Adipocyte (in vitro differentiated cells): ENCODE measurements at regions not wholly inside any gene's neighbourhood (a gene's known extent, or its start where the extent isn't known, plus 50 kb on each side); places are given as distances from the start of the nearest gene placed in this dataset.

ENCODE experiments used
- DNase-seq: peaks from one replicate; pipeline ENCODE4 v3.0.0-alpha.2; 2015; ENCODE audit warnings: low read depth
- H3K27me3 ChIP-seq: replicated peaks from 2 replicates; pipeline ENCODE4 v1.7.0; 2013; ENCODE audit warnings: mild to moderate bottlenecking, low read length, moderate library complexity; ENCODE audit not compliant: control insufficient read depth, insufficient read depth
- H3K36me3 ChIP-seq: 2 replicates; pipeline ENCODE4 v1.7.0; 2013; ENCODE audit warnings: low read length, mild to moderate bottlenecking, moderate library complexity; ENCODE audit not compliant: control insufficient read depth, insufficient read depth, severe bottlenecking
- H3K4me1 ChIP-seq: 2 replicates; pipeline ENCODE4 v1.7.0; 2013; ENCODE audit warnings: mild to moderate bottlenecking, low read length, moderate library complexity; ENCODE audit not compliant: control insufficient read depth, insufficient read depth
- H3K4me3 ChIP-seq: 2 replicates; pipeline ENCODE4 v1.7.0; 2013; ENCODE audit warnings: mild to moderate bottlenecking, low read length, moderate library complexity
- H3K9ac ChIP-seq: 2 replicates; pipeline ENCODE4 v1.7.0; 2013; ENCODE audit warnings: mild to moderate bottlenecking, low read length, moderate library complexity
- H3K9me3 ChIP-seq: 2 replicates; pipeline ENCODE4 v1.7.0; 2013; ENCODE audit warnings: mild to moderate bottlenecking, low read length, moderate library complexity; ENCODE audit not compliant: control insufficient read depth

GRCh38 chr6:40028449-40028848 is 94.2 kb upstream of the MOCS1 start:
- Histone ChIP-seq H3K9ac (no peak overlapping the region), H3K9me3 (peaks cover 4% of the 10 kb centered on the region), H3K4me3 (no peak overlapping the region), H3K4me1 (no peaks in the 10 kb centered on the region), H3K27me3 (peaks cover 11% of the 10 kb centered on the region), H3K36me3 (no peaks in the 10 kb centered on the region)
- DNase-seq = no peak

DNA sequence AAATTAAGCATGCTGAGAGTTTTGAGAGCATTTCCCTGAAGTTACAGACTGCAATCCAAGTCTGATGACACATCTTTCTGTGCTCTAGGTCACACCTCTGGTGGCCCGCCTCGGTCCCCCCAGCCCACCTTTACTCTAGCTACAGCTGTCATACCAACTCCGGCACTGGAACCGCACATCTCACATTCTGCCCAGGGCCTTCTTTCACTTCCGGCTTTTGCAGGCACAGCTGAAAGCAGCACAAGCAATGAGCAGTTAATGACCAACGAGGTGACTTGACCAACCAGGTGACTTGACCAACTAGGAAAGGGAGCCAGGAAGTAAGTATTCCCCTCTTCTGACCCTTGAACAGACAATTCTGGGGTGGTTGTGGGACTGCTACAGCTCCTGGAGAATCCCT is 88.6 kb upstream of the MOCS1 start:
- Histone ChIP-seq H3K9me3 (peaks cover 11% of the 10 kb centered on the region), H3K27me3 (peaks cover 16% of the 10 kb centered on the region), H3K4me1 (no peaks in the 10 kb centered on the region), H3K9ac (no peak overlapping the region), H3K4me3 (no peak overlapping the region), H3K36me3 (no peaks in the 10 kb centered on the region)
- DNase-seq = no peak

DNA sequence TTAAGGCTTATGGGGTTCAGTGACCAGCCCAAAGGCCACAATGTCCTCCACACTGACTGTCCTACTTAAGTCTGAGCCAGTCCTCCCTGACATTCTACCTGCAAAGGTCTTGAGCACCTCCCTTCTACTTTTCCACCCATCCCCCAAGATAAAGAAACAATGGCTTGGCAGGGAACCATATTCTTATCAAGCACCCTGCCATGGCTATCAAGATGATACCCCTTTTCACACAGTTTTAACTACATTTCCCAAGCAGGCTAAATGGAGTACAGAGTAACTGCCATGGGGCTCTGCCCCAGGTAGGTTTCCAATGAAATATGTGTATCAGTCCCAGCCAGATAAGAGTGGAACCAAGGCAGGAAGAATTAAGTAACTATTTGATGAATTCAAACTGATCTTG is 85.9 kb upstream of the MOCS1 start:
- Histone ChIP-seq H3K4me3 (no peak overlapping the region), H3K9ac (no peak overlapping the region), H3K9me3 (peaks cover 20% of the 10 kb centered on the region), H3K36me3 (no peaks in the 10 kb centered on the region), H3K4me1 (no peaks in the 10 kb centered on the region), H3K27me3 (peaks cover 6% of the 10 kb centered on the region)
- no peak for DNase-seq

DNA sequence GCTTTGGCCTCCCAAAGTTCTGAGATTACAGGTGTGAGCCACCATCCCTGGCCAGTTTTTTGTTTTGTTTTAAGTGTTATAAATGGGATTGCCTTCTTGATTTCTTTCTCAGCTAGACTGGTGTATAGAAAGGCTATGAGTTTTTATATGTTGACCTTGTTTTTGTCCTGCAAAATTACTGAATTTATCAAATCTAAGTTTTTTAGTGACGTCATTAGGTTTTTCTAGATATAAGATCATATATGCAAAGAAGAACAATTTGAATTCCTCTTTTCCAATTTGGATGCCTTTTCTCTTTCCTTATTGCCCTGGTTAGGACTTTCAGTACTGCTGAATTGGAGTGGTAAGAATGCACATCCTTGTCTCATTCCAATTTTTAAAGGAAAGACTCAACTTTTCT is 81.3 kb upstream of the MOCS1 start:
- H3K9me3 ChIP-seq = peaks cover 24% of the 10 kb centered on the region
- no peaks in the 10 kb centered on the region for H3K27me3 ChIP-seq
- DNase-seq = no peak
- H3K36me3 ChIP-seq = no peaks in the 10 kb centered on the region
- no peaks in the 10 kb centered on the region for H3K4me1 ChIP-seq
- no peak overlapping the region for H3K9ac ChIP-seq
- H3K4me3 ChIP-seq = no peak overlapping the region

- DNase-seq = no peak
- H3K4me3 ChIP-seq = no peak overlapping the region
These were observed 77.6 kb upstream of the MOCS1 start for GRCh38 chr6:40011844-40012243.

GRCh38 chr6:40000964-40001515 is 66.8 kb upstream of the MOCS1 start:
- peaks cover 35% of the 10 kb centered on the region for H3K9me3 ChIP-seq
- H3K9ac ChIP-seq = no peak overlapping the region
- no peaks in the 10 kb centered on the region for H3K4me1 ChIP-seq
- peaks cover 4% of the 10 kb centered on the region for H3K27me3 ChIP-seq
- no peak overlapping the region for H3K4me3 ChIP-seq
- no peak for DNase-seq
- H3K36me3 ChIP-seq = no peaks in the 10 kb centered on the region

More at GRCh38 chr6:40011844-40012243, 77.6 kb upstream of the MOCS1 start:
- H3K36me3 ChIP-seq = no peaks in the 10 kb centered on the region
- H3K9me3 ChIP-seq = peaks cover 39% of the 10 kb centered on the region
- no peak overlapping the region for H3K9ac ChIP-seq
- no peaks in the 10 kb centered on the region for H3K4me1 ChIP-seq
- H3K27me3 ChIP-seq = no peaks in the 10 kb centered on the region

DNA sequence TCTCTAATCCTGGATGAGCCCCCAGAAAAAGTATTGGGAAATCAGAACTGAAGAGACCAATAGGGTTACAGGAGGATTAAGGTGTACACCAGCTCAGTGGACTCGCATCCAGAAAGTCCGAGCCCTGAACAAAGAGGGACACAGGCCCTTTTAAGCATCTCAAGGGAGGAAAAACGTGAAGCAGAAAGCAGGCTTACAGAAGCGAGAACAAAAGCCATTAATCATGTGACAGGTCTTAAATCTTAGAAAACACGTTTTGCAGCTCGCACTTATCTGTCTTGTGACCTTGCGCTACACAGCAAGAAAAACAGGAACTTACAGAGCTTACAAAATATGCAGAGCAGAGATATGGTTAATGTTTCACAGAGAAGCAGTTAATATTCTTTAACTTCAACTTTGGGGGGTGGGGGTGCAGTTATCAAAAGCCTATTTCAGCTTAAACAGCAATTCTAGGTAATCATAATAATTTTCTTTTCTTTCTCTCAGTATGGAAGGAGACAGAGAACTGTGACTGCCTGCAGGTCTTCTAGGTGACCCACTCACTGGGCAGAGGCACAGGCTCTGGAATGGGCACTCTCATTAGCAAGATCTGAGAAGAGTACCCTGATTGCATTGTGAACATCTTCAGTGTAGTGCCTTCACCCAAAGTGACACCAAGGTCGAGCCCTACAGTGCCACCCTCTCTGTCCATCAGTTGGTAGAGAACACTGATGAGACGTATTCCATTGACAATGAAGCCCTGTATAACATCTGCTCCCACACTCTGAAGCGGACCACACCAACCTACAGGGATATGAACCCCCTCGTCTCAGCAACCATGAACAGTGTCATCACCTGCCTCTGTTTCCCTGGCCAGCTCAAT is 65.0 kb upstream of the MOCS1 start:
- no peak overlapping the region for H3K9ac ChIP-seq
- H3K36me3 ChIP-seq = no peaks in the 10 kb centered on the region
- DNase-seq = no peak
- H3K27me3 ChIP-seq = no peaks in the 10 kb centered on the region
- no peaks in the 10 kb centered on the region for H3K4me1 ChIP-seq
- no peak overlapping the region for H3K4me3 ChIP-seq
- H3K9me3 ChIP-seq = peaks cover 35% of the 10 kb centered on the region

GRCh38 chr6:39998126-39998525 is 63.9 kb upstream of the MOCS1 start:
- no peaks in the 10 kb centered on the region for H3K27me3 ChIP-seq
- H3K9ac ChIP-seq = no peak overlapping the region
- no peak for DNase-seq
- no peaks in the 10 kb centered on the region for H3K4me1 ChIP-seq
- no peak overlapping the region for H3K4me3 ChIP-seq
- peaks cover 44% of the 10 kb centered on the region for H3K9me3 ChIP-seq
- H3K36me3 ChIP-seq = no peaks in the 10 kb centered on the region

DNA sequence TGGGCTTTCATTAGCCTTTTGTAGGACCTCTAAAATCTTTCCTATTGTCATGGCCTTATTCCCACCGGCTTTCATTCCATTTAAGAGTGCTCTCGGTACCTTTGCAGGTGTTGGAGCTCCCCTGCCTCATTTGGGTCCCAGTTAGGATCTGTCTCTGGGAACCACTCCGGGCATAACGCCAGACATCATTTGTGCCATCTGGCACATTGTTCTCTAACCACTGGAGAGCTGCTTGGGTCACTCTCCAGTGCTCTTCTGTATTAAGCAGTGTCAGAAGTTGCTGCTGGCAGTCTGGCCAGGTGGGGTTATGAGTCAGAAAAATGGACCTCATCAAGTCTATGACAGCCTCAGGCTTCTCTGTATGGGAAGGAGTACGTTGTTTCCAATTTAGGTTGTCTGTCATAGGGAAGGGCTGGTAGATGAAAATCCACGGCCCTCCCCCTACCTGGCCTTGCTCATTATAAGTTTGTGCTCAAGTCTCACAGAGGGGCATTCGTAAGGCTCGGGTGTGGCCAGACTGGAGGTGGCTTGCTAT is 62.9 kb upstream of the MOCS1 start:
- no peak for DNase-seq
- Histone ChIP-seq H3K9ac (no peak overlapping the region), H3K9me3 (peaks cover 53% of the 10 kb centered on the region), H3K4me1 (no peaks in the 10 kb centered on the region), H3K36me3 (no peaks in the 10 kb centered on the region), H3K27me3 (no peaks in the 10 kb centered on the region), H3K4me3 (no peak overlapping the region)

DNA sequence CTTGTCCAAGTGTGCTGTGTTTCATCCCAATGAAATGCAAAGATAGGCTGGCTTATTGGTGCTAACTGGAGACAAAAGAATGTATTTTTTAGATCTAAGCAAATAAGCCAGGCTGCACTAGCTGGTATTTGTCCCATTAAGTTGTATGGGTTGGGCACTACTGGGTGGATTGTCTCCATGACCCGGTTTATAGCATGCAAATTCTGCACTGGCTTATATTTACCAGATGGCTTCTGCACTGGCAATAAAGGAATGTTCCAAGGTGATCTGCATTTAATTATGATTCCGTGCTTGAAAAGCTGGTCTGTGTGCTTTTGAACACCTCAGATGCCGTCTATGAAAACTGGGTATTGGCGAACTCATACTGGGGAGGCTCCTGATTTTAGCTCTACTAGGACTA is 61.4 kb upstream of the MOCS1 start:
- Histone ChIP-seq H3K9ac (no peak overlapping the region), H3K4me1 (no peaks in the 10 kb centered on the region), H3K36me3 (no peaks in the 10 kb centered on the region), H3K4me3 (no peak overlapping the region), H3K27me3 (no peaks in the 10 kb centered on the region), H3K9me3 (peaks cover 49% of the 10 kb centered on the region)
- DNase-seq = no peak

GRCh38 chr6:39992861-39993622 is 58.8 kb upstream of the MOCS1 start:
- H3K9ac ChIP-seq = no peak overlapping the region
- DNase-seq = no peak
- peaks cover 27% of the 10 kb centered on the region for H3K9me3 ChIP-seq
- H3K4me3 ChIP-seq = no peak overlapping the region
- no peaks in the 10 kb centered on the region for H3K4me1 ChIP-seq
- no peaks in the 10 kb centered on the region for H3K27me3 ChIP-seq
- H3K36me3 ChIP-seq = no peaks in the 10 kb centered on the region
